Esophagus (tissue), 2 donors: ENCODE measurements at regions not wholly inside any gene's neighbourhood (a gene's known extent, or its start where the extent isn't known, plus 50 kb on each side); places are given as distances from the start of the nearest gene placed in this dataset.

Experiments
- H3K27ac ChIP-seq, 2 donors: one replicate each; pipeline ENCODE4 v1.5.1; 2013; ENCODE audit warnings: low read depth in 2 of 2, mild to moderate bottlenecking in 2 of 2, inconsistent platforms in 1 of 2, low read length in 1 of 2, moderate library complexity in 1 of 2
- H3K27me3 ChIP-seq, 2 donors: one replicate each; pipeline ENCODE4 v1.6.1; 2013; ENCODE audit warnings: low read length in 2 of 2, control low read depth in 1 of 2, mild to moderate bottlenecking in 1 of 2; ENCODE audit not compliant: insufficient read depth in 2 of 2, control insufficient read depth in 1 of 2
- H3K36me3 ChIP-seq, 2 donors: one replicate each; pipeline ENCODE4 v1.6.1; 2013; ENCODE audit warnings: low read length in 1 of 2; ENCODE audit not compliant: control insufficient read depth in 2 of 2, insufficient read depth in 2 of 2
- H3K4me1 ChIP-seq, 2 donors: one replicate each; pipeline ENCODE4 v1.6.1; 2013; ENCODE audit warnings: low read length in 1 of 2; ENCODE audit not compliant: control insufficient read depth in 2 of 2, insufficient read depth in 2 of 2
- H3K4me3 ChIP-seq, 2 donors: one replicate each; pipeline ENCODE4 v1.5.1; 2013; ENCODE audit warnings: low read length in 2 of 2, mild to moderate bottlenecking in 2 of 2, low read depth in 1 of 2, moderate library complexity in 1 of 2
- H3K9me3 ChIP-seq, 2 donors: one replicate each; pipeline ENCODE4 v1.6.1; 2013; ENCODE audit warnings: mild to moderate bottlenecking in 2 of 2, low read depth in 1 of 2, low read length in 1 of 2, moderate library complexity in 1 of 2; ENCODE audit not compliant: control insufficient read depth in 2 of 2, insufficient read depth in 1 of 2
- WGBS, 2 donors: extraction: QIAGEN DNeasy Blood & Tissue Kit; methylation state at CpG; one replicate each; pipeline ENCODE4 v1.1.7; 2013; 5-methylcytosine and 5-hydroxymethylcytosine counted together
- donor health status: healthy with polysubstance abuse.
- donor health status: Bipolar disorder and iron deficiency.

GRCh38 chr6:16832043-16832567, 70.8 kb upstream of the ATXN1 start:
- no peak overlapping the region for H3K4me3 ChIP-seq
- no peak overlapping the region for H3K27ac ChIP-seq
- no peaks in the 10 kb centered on the region for H3K36me3 ChIP-seq
- H3K27me3 ChIP-seq = no peaks in the 10 kb centered on the region
- 77 to 90% methylated on average over 5 of the region's 5 CpGs for WGBS, 2 donors
- H3K4me1 ChIP-seq = no peaks in the 10 kb centered on the region
- no peaks in the 10 kb centered on the region for H3K9me3 ChIP-seq

- WGBS, 2 donors = 80 to 86% methylated on average over 8 of the region's 8 CpGs
- Histone ChIP-seq H3K36me3 (no peaks in the 10 kb centered on the region), H3K4me1 (no peaks in the 10 kb centered on the region), H3K27me3 (no peaks in the 10 kb centered on the region), H3K27ac (no peak overlapping the region), H3K4me3 (no peak overlapping the region), H3K9me3 (no peaks in the 10 kb centered on the region)
Measured at GRCh38 chr6:16831136-16831535, 69.9 kb upstream of the ATXN1 start.

- H3K36me3 ChIP-seq = no peaks in the 10 kb centered on the region
- no peaks in the 10 kb centered on the region for H3K9me3 ChIP-seq
- no peaks in the 10 kb centered on the region for H3K27me3 ChIP-seq
- no peak overlapping the region for H3K4me3 ChIP-seq
- 82 to 88% methylated on average over 2 of the region's 2 CpGs for whole genome bisulfite sequencing, 2 donors
- no peaks in the 10 kb centered on the region for H3K4me1 ChIP-seq
- H3K27ac ChIP-seq = no peak overlapping the region
Measured at GRCh38 chr6:16828058-16828457, 66.8 kb upstream of the ATXN1 start.

- Histone ChIP-seq H3K36me3 (no peaks in the 10 kb centered on the region), H3K9me3 (no peaks in the 10 kb centered on the region), H3K27ac (no peak overlapping the region), H3K27me3 (no peaks in the 10 kb centered on the region), H3K4me1 (no peaks in the 10 kb centered on the region), H3K4me3 (no peak overlapping the region)
- 69 to 76% methylated on average over 2 of the region's 2 CpGs for WGBS, 2 donors
Measured at GRCh38 chr6:16827627-16828026, 66.4 kb upstream of the ATXN1 start.

GRCh38 chr6:16825784-16826183, 64.5 kb upstream of the ATXN1 start:
- H3K27ac ChIP-seq = no peak overlapping the region
- no peak overlapping the region for H3K4me3 ChIP-seq
- H3K36me3 ChIP-seq = no peaks in the 10 kb centered on the region
- no peaks in the 10 kb centered on the region for H3K27me3 ChIP-seq
- no peaks in the 10 kb centered on the region for H3K9me3 ChIP-seq
- H3K4me1 ChIP-seq = no peaks in the 10 kb centered on the region
- 96% methylated on average over 6 of the region's 6 CpGs for WGBS, 2 donors

GRCh38 chr6:16824845-16825685, 63.8 kb upstream of the ATXN1 start:
- Histone ChIP-seq H3K4me1 (no peaks in the 10 kb centered on the region), H3K4me3 (no peak overlapping the region), H3K9me3 (no peaks in the 10 kb centered on the region), H3K27ac (no peak overlapping the region), H3K36me3 (no peaks in the 10 kb centered on the region), H3K27me3 (no peaks in the 10 kb centered on the region)
- WGBS, 2 donors = 75 to 80% methylated on average over 10 of the region's 10 CpGs

GRCh38 chr6:16823718-16824352, 62.6 kb upstream of the ATXN1 start:
- no peaks in the 10 kb centered on the region for H3K27me3 ChIP-seq
- 97 to 98% methylated on average over 2 of the region's 2 CpGs for WGBS, 2 donors
- no peaks in the 10 kb centered on the region for H3K36me3 ChIP-seq
- no peak overlapping the region for H3K4me3 ChIP-seq
- no peak overlapping the region for H3K27ac ChIP-seq
- no peaks in the 10 kb centered on the region for H3K4me1 ChIP-seq
- no peaks in the 10 kb centered on the region for H3K9me3 ChIP-seq

- 80 to 86% methylated on average over 8 of the region's 8 CpGs for WGBS, 2 donors
- Histone ChIP-seq H3K36me3 (no peaks in the 10 kb centered on the region), H3K9me3 (no peaks in the 10 kb centered on the region), H3K27ac (no peak overlapping the region), H3K4me1 (no peaks in the 10 kb centered on the region), H3K27me3 (no peaks in the 10 kb centered on the region), H3K4me3 (no peak overlapping the region)
Measured at GRCh38 chr6:16822975-16823717, 61.9 kb upstream of the ATXN1 start.

- 74 to 87% methylated on average over 2 of the region's 2 CpGs for WGBS, 2 donors
- H3K36me3 ChIP-seq = no peaks in the 10 kb centered on the region
- no peak overlapping the region for H3K27ac ChIP-seq
- H3K27me3 ChIP-seq = no peaks in the 10 kb centered on the region
- H3K9me3 ChIP-seq = no peaks in the 10 kb centered on the region
- no peak overlapping the region for H3K4me3 ChIP-seq
- H3K4me1 ChIP-seq = no peaks in the 10 kb centered on the region
Measured at GRCh38 chr6:16822529-16822928, 61.3 kb upstream of the ATXN1 start.
